Small intestine (tissue), 7 donors: ENCODE measurements at regions not wholly inside any gene's neighbourhood (a gene's known extent, or its start where the extent isn't known, plus 50 kb on each side); places are given as distances from the start of the nearest gene placed in this dataset.

Experiments used
- DNase-seq, 2 donors: peaks; one replicate each; pipeline versions ENCODE4 v3.0.0 to v3.0.0-alpha.2; 2013
- FAIRE-seq: peaks from 2 replicates; lab custom pipeline; 2012; peaks lifted over from hg19 to GRCh38; lab: Jason Lieb, UNC
- H3K27ac ChIP-seq, 3 donors: one replicate each; pipeline ENCODE4 v1.5.1; 2013; ENCODE audit warnings: low read length in 2 of 3, mild to moderate bottlenecking in 2 of 3, control low read depth in 1 of 3, inconsistent platforms in 1 of 3, low read depth in 1 of 3, moderate library complexity in 1 of 3
- H3K27me3 ChIP-seq, 3 donors: one replicate each; pipeline ENCODE4 v1.6.1; 2013; ENCODE audit warnings: low read length in 3 of 3, inconsistent platforms in 1 of 3; ENCODE audit not compliant: control insufficient read depth in 3 of 3, insufficient read depth in 3 of 3
- H3K36me3 ChIP-seq, 3 donors: one replicate each; pipeline ENCODE4 v1.6.1; 2013; ENCODE audit warnings: low read length in 3 of 3, inconsistent platforms in 1 of 3, low read depth in 1 of 3, mild to moderate bottlenecking in 1 of 3, moderate library complexity in 1 of 3; ENCODE audit not compliant: control insufficient read depth in 3 of 3, insufficient read depth in 2 of 3
- H3K4me1 ChIP-seq, 3 donors: one replicate each; pipeline ENCODE4 v1.6.1; 2013; ENCODE audit warnings: low read length in 2 of 3, inconsistent platforms in 1 of 3, low read depth in 1 of 3, mild to moderate bottlenecking in 1 of 3, moderate library complexity in 1 of 3; ENCODE audit not compliant: control insufficient read depth in 3 of 3, insufficient read depth in 2 of 3
- H3K4me3 ChIP-seq, 3 donors: one replicate each; pipeline ENCODE4 v1.5.1; 2013; ENCODE audit warnings: low read length in 3 of 3, control low read depth in 1 of 3, inconsistent platforms in 1 of 3, low read depth in 1 of 3, mild to moderate bottlenecking in 1 of 3, moderate library complexity in 1 of 3
- H3K9me3 ChIP-seq, 2 donors: one replicate each; pipeline ENCODE4 v1.6.1; 2013; ENCODE audit warnings: low read depth in 1 of 2, low read length in 1 of 2; ENCODE audit not compliant: control insufficient read depth in 2 of 2, insufficient read depth in 1 of 2
- WGBS, 3 donors: extraction: QIAGEN DNeasy Blood & Tissue Kit; methylation state at CpG; one replicate each; pipeline ENCODE4 v1.1.7; 2013; 5-methylcytosine and 5-hydroxymethylcytosine counted together
- donor health status: healthy with polysubstance abuse.
- donor health status: control.
- donor health status: control.
- donor health status: Bipolar disorder and iron deficiency.
- donor health status: healthy.

GRCh38 chr12:14113031-14113430, 131.6 kb upstream of the GRIN2B start:
- WGBS, 3 donors = 48 to 80% (median 69%) methylated on average over 1 of the region's 1 CpG
- H3K4me3 ChIP-seq = no peak overlapping the region
- DNase-seq = no peak
- no peaks in the 10 kb centered on the region for H3K4me1 ChIP-seq
- peaks cover 0 to 7% of the 10 kb centered on the region in 2 donors for H3K9me3 ChIP-seq
- FAIRE-seq = no peak
- H3K36me3 ChIP-seq = no peaks in the 10 kb centered on the region
- H3K27ac ChIP-seq = no peak overlapping the region
- H3K27me3 ChIP-seq = peaks cover 0 to 2% (median 0%) of the 10 kb centered on the region in 3 donors

DNA sequence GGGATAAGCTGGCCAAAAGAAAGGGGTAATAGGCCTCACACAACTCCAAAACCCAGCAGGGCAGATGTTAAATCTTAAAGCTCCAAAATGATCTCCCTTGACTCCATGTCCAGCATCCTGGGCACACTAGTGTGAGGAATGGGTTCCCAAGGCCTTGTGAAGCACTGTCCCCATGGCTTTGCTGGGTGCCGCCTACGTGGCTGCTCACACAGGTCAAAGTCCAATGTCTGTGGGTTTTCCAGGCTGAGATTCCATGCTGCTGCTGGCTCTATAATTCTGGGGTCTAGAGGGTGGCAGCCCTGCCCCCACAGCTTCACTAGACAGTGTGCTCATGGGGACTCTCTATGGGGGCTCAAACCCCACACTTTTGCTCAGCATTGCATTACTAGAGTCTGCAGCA, 145.3 kb upstream of the GRIN2B start:
- FAIRE-seq (no peak), DNase-seq (peak; percentile 7 to 31)
- Histone ChIP-seq H3K36me3 (no peaks in the 10 kb centered on the region), H3K27me3 (no peaks in the 10 kb centered on the region), H3K9me3 (peaks cover 0 to 9% of the 10 kb centered on the region in 2 donors), H3K27ac (no peak overlapping the region), H3K4me1 (no peaks in the 10 kb centered on the region), H3K4me3 (no peak overlapping the region)
- WGBS, 3 donors = 25 to 74% (median 61%) methylated on average over 2 of the region's 2 CpGs

DNA sequence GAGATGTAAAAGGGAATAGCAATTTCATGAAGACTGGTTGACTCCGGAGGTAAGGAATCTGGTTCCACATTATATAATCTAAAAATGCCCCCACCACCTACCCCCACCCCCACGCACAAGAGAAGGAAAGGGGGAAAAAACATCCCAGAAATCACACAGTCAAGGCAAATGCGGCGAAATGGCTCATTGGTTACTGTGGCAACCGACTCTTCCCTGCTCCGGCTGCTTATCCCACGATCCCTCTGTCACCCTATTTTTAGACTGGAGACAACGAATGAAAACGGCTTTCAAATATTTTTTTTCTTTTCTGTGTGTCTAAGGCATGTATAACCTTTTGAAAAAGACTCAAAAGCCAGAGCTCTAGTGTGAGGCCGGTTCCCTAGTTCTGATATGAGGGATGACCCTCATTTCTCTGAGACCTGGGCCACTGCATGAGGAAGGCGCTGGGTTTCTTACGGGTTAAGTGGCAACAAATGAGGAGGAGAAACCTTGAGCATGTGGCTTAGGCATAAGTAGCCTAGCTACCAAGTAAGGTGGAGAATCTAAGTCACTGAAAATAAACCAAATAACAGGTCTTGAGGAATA, 148.3 kb upstream of the GRIN2B start:
- peaks cover 0 to 9% of the 10 kb centered on the region in 2 donors for H3K9me3 ChIP-seq
- H3K27me3 ChIP-seq = peaks cover 0 to 4% (median 2%) of the 10 kb centered on the region in 3 donors
- no peak overlapping the region for H3K27ac ChIP-seq
- DNase-seq (no peak), FAIRE-seq (no peak)
- 80 to 87% (median 80%) methylated on average over 12 of the region's 12 CpGs for WGBS, 3 donors
- H3K4me3 ChIP-seq = no peak overlapping the region
- H3K4me1 ChIP-seq = no peaks in the 10 kb centered on the region
- H3K36me3 ChIP-seq = no peaks in the 10 kb centered on the region

- Histone ChIP-seq H3K27me3 (peaks cover 0 to 4% (median 2%) of the 10 kb centered on the region in 3 donors), H3K36me3 (no peaks in the 10 kb centered on the region), H3K27ac (no peak overlapping the region), H3K4me3 (no peak overlapping the region), H3K9me3 (no peaks in the 10 kb centered on the region), H3K4me1 (no peaks in the 10 kb centered on the region)
- DNase-seq (no peak), FAIRE-seq (no peak)
- WGBS, 3 donors = 93 to 98% (median 97%) methylated on average over 2 of the region's 2 CpGs
Measured at GRCh38 chr12:14135996-14136395, 154.6 kb upstream of the GRIN2B start.

DNA sequence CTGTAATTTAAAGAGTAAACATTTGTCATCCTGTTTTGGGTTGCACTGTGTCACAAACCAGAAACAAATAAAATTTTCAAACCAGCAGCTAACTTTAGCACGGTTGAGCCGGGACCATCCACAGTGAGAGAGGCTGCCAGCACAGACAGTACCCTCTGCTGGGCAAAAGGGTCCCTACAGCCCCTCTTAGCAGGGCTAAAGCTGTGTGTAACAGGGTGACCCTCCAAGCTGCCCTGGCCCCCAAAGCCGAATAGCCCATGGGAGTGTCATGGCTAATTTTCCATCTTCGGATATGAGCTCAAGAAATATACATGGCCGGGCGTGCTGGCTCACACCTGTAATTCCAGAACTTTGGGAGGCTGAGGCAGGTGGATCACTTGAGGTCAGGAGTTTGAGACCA, 157.1 kb upstream of the GRIN2B start:
- DNase-seq (no peak), FAIRE-seq (no peak)
- peaks cover 0 to 4% (median 0%) of the 10 kb centered on the region in 3 donors for H3K27me3 ChIP-seq
- H3K4me3 ChIP-seq = no peak overlapping the region
- no peak overlapping the region for H3K27ac ChIP-seq
- no peaks in the 10 kb centered on the region for H3K4me1 ChIP-seq
- 65 to 84% (median 81%) methylated on average over 6 of the region's 6 CpGs for WGBS, 3 donors
- H3K36me3 ChIP-seq = no peaks in the 10 kb centered on the region
- H3K9me3 ChIP-seq = no peaks in the 10 kb centered on the region

DNA sequence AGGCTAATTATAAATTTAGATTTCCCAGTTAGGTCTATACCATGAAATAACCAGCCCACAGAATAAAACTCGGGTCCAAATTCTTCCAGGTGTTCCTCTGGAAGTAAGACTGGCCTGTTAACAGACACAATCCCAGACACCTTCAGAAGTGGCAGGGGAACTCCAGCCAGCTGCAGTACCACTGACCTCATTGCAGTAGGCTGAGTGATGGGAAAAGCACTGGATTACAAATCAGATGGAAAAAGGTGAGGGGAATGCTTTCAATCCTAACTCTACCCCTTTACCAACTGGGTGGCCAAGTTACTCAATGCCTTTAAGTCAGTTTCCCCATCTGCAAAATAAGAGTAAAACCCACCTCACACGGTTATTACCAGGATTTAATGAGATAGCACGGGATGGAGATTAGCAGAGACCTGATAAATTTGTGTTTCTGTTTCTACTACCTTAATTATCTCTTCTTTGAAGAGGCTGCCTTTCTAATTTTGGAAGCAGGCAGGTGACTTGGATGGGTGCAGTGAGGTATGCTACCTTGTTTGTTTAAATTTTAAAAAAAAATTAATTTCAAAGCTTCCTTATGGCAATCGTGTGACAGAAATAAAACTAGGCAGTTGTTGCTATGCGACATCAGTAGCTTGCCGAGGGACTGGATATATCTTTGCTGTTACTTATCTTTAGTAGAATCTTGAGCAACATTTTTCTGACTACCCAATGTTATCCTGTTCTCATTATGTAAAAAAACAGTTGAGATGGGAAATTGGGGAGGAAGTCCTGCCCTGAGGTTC, 167.3 kb upstream of the GRIN2B start:
- Histone ChIP-seq H3K27ac (no peak overlapping the region), H3K4me3 (no peak overlapping the region), H3K4me1 (no peaks in the 10 kb centered on the region), H3K9me3 (no peaks in the 10 kb centered on the region), H3K27me3 (no peaks in the 10 kb centered on the region), H3K36me3 (no peaks in the 10 kb centered on the region)
- DNase-seq (no peak), FAIRE-seq (no peak)
- WGBS, 3 donors = 59 to 64% (median 63%) methylated on average over 6 of the region's 6 CpGs

- no peaks in the 10 kb centered on the region for H3K9me3 ChIP-seq
- no peak overlapping the region for H3K4me3 ChIP-seq
- no peaks in the 10 kb centered on the region for H3K27me3 ChIP-seq
- FAIRE-seq = no peak
- DNase-seq = no peak
- no peaks in the 10 kb centered on the region for H3K36me3 ChIP-seq
- no peak overlapping the region for H3K27ac ChIP-seq
- H3K4me1 ChIP-seq = no peaks in the 10 kb centered on the region
- 62 to 81% (median 64%) methylated on average over 1 of the region's 1 CpG for WGBS, 3 donors
Measured at GRCh38 chr12:14153803-14154202, 172.4 kb upstream of the GRIN2B start.

- WGBS, 3 donors = 48 to 63% (median 57%) methylated on average over 2 of the region's 2 CpGs
- Histone ChIP-seq H3K4me3 (no peak overlapping the region), H3K27me3 (no peaks in the 10 kb centered on the region), H3K4me1 (no peaks in the 10 kb centered on the region), H3K27ac (no peak overlapping the region), H3K36me3 (no peaks in the 10 kb centered on the region), H3K9me3 (no peaks in the 10 kb centered on the region)
- no peak for FAIRE-seq
- DNase-seq = no peak
Measured at GRCh38 chr12:14156606-14157005, 175.2 kb upstream of the GRIN2B start.
